ENCODE measurements at regions not wholly inside any gene's neighbourhood (a gene's known extent, or its start where the extent isn't known, plus 50 kb on each side); places are given as distances from the start of the nearest gene placed in this dataset.

- TF ChIP-seq MAFK (IDR thresholded peaks at IDR 0.05; ENCODE audit: low read depth, low read length) = no peak
- no peak for TF ChIP-seq CTCF (IDR thresholded peaks at IDR 0.05; ENCODE audit: control extremely low read depth in 1 of 3, insufficient read depth in 1 of 3, low read depth in 1 of 3, low read length in 3 of 3)
- no peak for TF ChIP-seq POLR2AphosphoS5 (IDR thresholded peaks at IDR 0.05; ENCODE audit: low read depth, low read length)
- no peak for TF ChIP-seq BRCA1 (IDR thresholded peaks at IDR 0.05; ENCODE audit: low read depth, low read length)
- TF ChIP-seq ATF2 (IDR thresholded peaks at IDR 0.05; ENCODE audit: low read length) = no peak
- TF ChIP-seq GABPA (IDR thresholded peaks at IDR 0.05; ENCODE audit: borderline replicate concordance, insufficient read depth, low read length) = no peak
- no peak for TF ChIP-seq JUND (IDR thresholded peaks at IDR 0.05; ENCODE audit: low read length)
- no peak for TF ChIP-seq EP300 (IDR thresholded peaks at IDR 0.05; ENCODE audit: borderline replicate concordance in 1 of 2, low read depth in 2 of 2, low read length in 2 of 2)
- no peak for TF ChIP-seq YY1 (IDR thresholded peaks at IDR 0.05; ENCODE audit: low read depth, low read length)
Measured at GRCh38 chr5:10118150-10118549, 131.5 kb downstream of the ATPSCKMT start (continued).
